Tibial artery (tissue), 4 donors: ENCODE measurements at regions not wholly inside any gene's neighbourhood (a gene's known extent, or its start where the extent isn't known, plus 50 kb on each side); places are given as distances from the start of the nearest gene placed in this dataset.

ENCODE experiments used
- DNase-seq, 2 donors: peaks; one replicate each; pipeline ENCODE4 v3.0.0-alpha.2; 2019
- H3K27ac ChIP-seq, 2 donors: fragments of 200-600 bp; sonication (generic) in 1 of 2; 1 replicate in 1 of 2; 2 replicates in 1 of 2; pipeline ENCODE4 v1.5.1; 2018 to 2019; ENCODE audit warnings: mild to moderate bottlenecking in 1 of 2
- H3K27me3 ChIP-seq, 2 donors: fragments of 200-600 bp; sonication (generic) in 1 of 2; one replicate each; pipeline versions ENCODE4 v1.5.1 to v1.6.0; 2016 to 2019
- H3K36me3 ChIP-seq, 3 donors: fragments of 200-600 bp; sonication (generic) in 2 of 3; one replicate each; pipeline ENCODE4 v1.5.1; 2016 to 2019; ENCODE audit warnings: mild to moderate bottlenecking in 2 of 3
- H3K4me1 ChIP-seq, 4 donors: fragments of 200-600 bp; sonication (generic) in 2 of 4; 1 replicate in 3 of 4; 2 replicates in 1 of 4; pipeline ENCODE4 v1.5.1; 2016 to 2019
- H3K4me3 ChIP-seq, 2 donors: fragments of 200-600 bp; sonication (generic) in 1 of 2; 1 replicate in 1 of 2; 2 replicates in 1 of 2; pipeline ENCODE4 v1.5.1; 2018 to 2019; ENCODE audit warnings: mild to moderate bottlenecking in 2 of 2
- H3K9me3 ChIP-seq, 3 donors: fragments of 200-600 bp; sonication (generic) in 1 of 3; one replicate each; pipeline ENCODE4 v1.5.1; 2016 to 2019
- intact Hi-C: fragments of 100-400 bp; cut with DNase I; formaldehyde crosslinking; loops from one replicate; pipeline ENCODE4 v1.15.0; 2023; ENCODE audit warnings: low total_unique reads
- TF ChIP-seq, protein P1 (sequence below), 2 experiments: fragments of 200-600 bp in 1 of 2; fragments of 450-650 bp in 1 of 2; IDR thresholded peaks; one replicate each; pipeline ENCODE4 v1.5.1; 2017 to 2019; ENCODE audit warnings: antibody characterized with exemption in 2 of 2, mild to moderate bottlenecking in 1 of 2, moderate library complexity in 1 of 2

DNA sequence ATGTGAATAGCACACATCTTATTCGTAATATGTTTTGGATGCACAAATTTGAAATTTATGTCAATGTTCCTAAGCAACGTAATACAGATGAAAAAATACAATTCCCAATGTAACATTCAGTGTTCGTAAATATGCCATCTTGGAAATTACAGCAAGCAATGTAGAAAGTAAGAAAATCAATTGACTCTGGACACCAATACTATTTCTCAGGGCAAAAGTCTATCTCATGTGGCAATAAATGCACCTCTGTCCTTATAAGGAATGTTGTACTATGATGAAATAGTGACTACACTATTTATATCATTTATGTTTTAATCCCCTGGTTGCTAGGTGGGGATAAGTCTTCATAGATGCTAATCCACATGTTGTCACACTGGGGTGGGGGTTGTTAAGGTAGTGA is 251.2 kb downstream of the GXYLT1 start:
- TF ChIP-seq, protein P1, sequence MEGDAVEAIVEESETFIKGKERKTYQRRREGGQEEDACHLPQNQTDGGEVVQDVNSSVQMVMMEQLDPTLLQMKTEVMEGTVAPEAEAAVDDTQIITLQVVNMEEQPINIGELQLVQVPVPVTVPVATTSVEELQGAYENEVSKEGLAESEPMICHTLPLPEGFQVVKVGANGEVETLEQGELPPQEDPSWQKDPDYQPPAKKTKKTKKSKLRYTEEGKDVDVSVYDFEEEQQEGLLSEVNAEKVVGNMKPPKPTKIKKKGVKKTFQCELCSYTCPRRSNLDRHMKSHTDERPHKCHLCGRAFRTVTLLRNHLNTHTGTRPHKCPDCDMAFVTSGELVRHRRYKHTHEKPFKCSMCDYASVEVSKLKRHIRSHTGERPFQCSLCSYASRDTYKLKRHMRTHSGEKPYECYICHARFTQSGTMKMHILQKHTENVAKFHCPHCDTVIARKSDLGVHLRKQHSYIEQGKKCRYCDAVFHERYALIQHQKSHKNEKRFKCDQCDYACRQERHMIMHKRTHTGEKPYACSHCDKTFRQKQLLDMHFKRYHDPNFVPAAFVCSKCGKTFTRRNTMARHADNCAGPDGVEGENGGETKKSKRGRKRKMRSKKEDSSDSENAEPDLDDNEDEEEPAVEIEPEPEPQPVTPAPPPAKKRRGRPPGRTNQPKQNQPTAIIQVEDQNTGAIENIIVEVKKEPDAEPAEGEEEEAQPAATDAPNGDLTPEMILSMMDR (IDR thresholded peaks at IDR 0.05), result no peak
- Histone ChIP-seq H3K36me3 (no peaks in the 10 kb centered on the region), H3K9me3 (peaks cover 0 to 5% (median 0%) of the 10 kb centered on the region in 3 donors), H3K4me1 (no peaks in the 10 kb centered on the region), H3K4me3 (no peak overlapping the region), H3K27ac (no peak overlapping the region), H3K27me3 (no peaks in the 10 kb centered on the region)
- intact Hi-C loops, result no loop called here
- DNase-seq, result no peak

DNA sequence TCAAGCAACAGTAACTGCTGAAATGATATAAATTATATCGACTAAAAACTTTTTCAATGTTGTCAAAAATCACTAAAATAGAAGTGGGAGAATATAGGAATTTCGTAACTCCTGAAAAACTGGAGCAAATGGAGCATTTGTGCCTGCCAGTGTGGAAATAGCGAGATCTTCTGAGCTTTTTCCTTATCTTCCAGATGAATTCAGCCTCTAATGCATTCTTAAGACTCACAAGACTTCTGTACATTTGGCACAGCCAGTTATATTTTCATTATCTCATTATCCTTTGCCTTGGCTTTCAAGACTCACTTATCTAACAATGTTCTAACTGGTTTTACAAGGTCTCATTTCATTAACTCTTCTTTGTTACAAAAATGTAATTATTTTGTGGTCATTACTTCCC is 252.4 kb downstream of the GXYLT1 start:
- intact Hi-C loops, result no loop called here
- Histone ChIP-seq H3K9me3 (no peaks in the 10 kb centered on the region), H3K27ac (no peak overlapping the region), H3K36me3 (no peaks in the 10 kb centered on the region), H3K4me1 (no peaks in the 10 kb centered on the region), H3K4me3 (no peak overlapping the region), H3K27me3 (no peaks in the 10 kb centered on the region)
- TF ChIP-seq, protein P1 (IDR thresholded peaks at IDR 0.05), result no peak
- DNase-seq, result no peak

DNA sequence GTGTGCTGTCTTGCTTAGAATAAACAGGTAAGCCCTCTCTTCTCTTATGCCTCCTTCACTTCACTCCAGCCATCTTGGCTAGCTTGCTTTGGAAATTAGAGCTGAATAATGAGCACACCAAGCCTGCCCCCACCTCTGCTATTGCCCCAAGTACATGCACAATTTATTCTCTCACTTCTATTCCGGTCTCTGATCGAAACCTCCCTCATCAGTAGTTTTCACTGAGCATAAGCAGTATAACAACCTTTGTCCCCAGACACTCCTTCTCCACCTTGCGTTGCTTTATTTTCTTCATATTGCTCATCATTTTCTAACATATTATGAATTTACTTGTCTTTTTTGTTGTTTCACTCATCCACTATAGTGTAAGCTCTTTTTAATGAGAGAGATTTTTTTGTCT is 253.4 kb downstream of the GXYLT1 start:
- intact Hi-C loops, result no loop called here
- no peaks in the 10 kb centered on the region for H3K27me3 ChIP-seq
- H3K9me3 ChIP-seq, result no peaks in the 10 kb centered on the region
- no peaks in the 10 kb centered on the region for H3K4me1 ChIP-seq
- H3K27ac ChIP-seq, result no peak overlapping the region
- TF ChIP-seq, protein P1 (IDR thresholded peaks at IDR 0.05), result no peak
- H3K4me3 ChIP-seq, result no peak overlapping the region
- no peaks in the 10 kb centered on the region for H3K36me3 ChIP-seq
- no peak for DNase-seq

GRCh38 chr12:41888285-41888684 is 256.4 kb downstream of the GXYLT1 start:
- H3K27me3 ChIP-seq, result no peaks in the 10 kb centered on the region
- no peak for DNase-seq
- no peaks in the 10 kb centered on the region for H3K4me1 ChIP-seq
- intact Hi-C loops, result no loop called here
- no peaks in the 10 kb centered on the region for H3K36me3 ChIP-seq
- TF ChIP-seq, protein P1 (IDR thresholded peaks at IDR 0.05), result no peak
- H3K4me3 ChIP-seq, result no peak overlapping the region
- no peak overlapping the region for H3K27ac ChIP-seq
- H3K9me3 ChIP-seq, result no peaks in the 10 kb centered on the region

DNA sequence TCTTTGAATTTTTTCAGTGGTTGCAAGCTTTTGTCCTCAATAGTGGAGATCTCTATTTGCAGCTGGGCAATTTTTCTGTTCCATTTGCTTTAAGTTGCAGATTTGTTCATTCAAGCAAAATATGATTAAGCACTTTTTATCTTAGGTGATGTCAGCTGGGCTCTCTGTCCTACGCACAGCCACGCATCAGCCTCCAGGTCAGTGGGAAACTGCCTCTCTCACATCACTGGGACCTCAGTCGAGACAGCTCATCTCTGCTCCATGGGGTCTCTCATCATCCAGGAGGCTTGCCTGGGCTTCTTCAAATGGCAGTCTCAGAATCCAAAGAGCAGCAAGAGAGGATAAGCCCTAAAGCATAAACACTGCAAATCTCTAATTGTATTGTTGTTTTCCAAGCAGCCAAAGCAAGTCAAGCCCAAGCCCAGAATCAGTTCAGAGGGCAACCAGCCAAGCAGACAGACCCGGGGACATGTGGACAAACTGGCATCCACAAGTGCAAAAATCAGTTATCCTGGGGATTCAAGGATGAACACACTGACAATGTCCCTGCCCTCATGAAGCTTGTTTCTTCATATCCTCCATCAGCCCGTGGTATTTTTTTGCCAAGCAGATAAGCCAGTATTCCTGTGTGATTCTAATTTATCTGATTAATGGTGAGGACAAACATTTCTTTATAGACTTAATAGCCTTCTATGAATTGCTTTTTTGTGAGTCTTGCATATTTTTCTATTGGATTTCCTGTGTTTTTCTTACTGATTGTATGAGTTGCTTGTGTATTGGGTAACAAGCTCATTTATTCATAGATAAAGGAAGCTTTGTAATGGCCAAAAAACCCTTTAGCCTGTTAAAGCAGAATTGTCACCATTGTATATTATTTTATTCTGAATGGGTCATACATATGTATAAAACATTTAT is 262.5 kb downstream of the GXYLT1 start:
- Histone ChIP-seq H3K27me3 (no peaks in the 10 kb centered on the region), H3K27ac (no peak overlapping the region), H3K9me3 (no peaks in the 10 kb centered on the region), H3K36me3 (no peaks in the 10 kb centered on the region), H3K4me3 (no peak overlapping the region), H3K4me1 (no peaks in the 10 kb centered on the region)
- intact Hi-C loops, result no loop called here
- TF ChIP-seq, protein P1 (IDR thresholded peaks at IDR 0.05), result no peak
- no peak for DNase-seq
